ENCODE measurements at regions not wholly inside any gene's neighbourhood (a gene's known extent, or its start where the extent isn't known, plus 50 kb on each side); places are given as distances from the start of the nearest gene placed in this dataset.
A peak's percentile ranks its signal among the peaks of the same experiment; 100 is the strongest.

DNA sequence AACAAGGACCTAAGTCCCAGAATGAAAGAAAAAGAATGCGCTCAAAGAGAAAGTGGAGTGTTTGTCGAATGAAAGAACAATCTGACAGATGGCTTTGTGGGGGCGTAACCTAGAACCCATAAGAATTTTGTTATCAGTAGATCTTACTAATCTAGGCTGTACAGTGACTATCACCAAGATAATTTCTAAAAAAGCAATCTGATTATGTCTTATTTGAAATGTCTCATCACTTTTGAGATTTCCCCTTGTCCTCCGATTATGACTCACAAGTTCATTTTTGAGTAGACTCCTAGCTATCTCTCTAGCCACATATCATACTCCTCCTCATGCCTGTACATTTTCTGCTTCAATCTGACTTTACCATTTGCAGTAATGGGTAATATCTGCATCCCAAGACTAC lies 135.6 kb upstream of the SMARCA2 start:
- Histone ChIP-seq H3K27me3 (ENCODE audit: control insufficient read depth, insufficient read depth, low read length) (no peaks in the 10 kb centered on the region), H3K36me3 (ENCODE audit: control insufficient read depth, insufficient read depth, low read length) (no peaks in the 10 kb centered on the region), H3K4me3 (ENCODE audit: low read depth, low read length) (no peak overlapping the region)
- no peak for DNase-seq (ENCODE audit: low read depth)
- FAIRE-seq, result no peak
- TF ChIP-seq, protein P1, sequence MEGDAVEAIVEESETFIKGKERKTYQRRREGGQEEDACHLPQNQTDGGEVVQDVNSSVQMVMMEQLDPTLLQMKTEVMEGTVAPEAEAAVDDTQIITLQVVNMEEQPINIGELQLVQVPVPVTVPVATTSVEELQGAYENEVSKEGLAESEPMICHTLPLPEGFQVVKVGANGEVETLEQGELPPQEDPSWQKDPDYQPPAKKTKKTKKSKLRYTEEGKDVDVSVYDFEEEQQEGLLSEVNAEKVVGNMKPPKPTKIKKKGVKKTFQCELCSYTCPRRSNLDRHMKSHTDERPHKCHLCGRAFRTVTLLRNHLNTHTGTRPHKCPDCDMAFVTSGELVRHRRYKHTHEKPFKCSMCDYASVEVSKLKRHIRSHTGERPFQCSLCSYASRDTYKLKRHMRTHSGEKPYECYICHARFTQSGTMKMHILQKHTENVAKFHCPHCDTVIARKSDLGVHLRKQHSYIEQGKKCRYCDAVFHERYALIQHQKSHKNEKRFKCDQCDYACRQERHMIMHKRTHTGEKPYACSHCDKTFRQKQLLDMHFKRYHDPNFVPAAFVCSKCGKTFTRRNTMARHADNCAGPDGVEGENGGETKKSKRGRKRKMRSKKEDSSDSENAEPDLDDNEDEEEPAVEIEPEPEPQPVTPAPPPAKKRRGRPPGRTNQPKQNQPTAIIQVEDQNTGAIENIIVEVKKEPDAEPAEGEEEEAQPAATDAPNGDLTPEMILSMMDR (IDR thresholded peaks at IDR 0.05; ENCODE audit: insufficient read depth, low read length, severe bottlenecking), result no peak

DNA sequence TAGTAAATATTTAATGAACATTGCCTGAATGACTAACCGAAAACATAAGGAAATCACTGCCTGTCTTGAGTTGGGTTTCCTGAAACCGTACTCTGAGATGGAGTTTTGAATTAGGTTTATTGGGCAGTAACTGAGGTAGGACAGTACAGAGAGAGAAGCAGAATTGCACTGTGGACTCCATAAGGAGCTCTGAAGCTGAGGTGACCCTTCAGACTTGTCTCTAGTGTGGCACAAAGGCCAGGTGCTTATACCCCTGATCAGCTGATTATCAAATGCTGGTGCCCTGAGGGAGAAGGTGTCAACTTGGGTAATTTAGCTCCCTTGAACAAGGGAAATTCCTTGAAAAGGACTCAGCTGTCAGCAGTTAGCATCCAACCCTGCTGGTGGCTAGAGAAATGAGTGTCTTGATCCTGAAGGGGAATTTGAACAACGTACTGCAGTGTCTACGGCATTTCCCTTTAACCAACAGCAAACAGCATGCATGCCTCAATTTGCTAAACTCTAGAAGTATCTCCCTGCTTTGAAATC lies 135.0 kb upstream of the SMARCA2 start:
- Histone ChIP-seq H3K4me3 (ENCODE audit: low read depth, low read length) (no peak overlapping the region), H3K36me3 (ENCODE audit: control insufficient read depth, insufficient read depth, low read length) (no peaks in the 10 kb centered on the region), H3K27me3 (ENCODE audit: control insufficient read depth, insufficient read depth, low read length) (no peaks in the 10 kb centered on the region)
- TF ChIP-seq, protein P1 (IDR thresholded peaks at IDR 0.05; ENCODE audit: insufficient read depth, low read length, severe bottlenecking), result no peak
- DNase-seq (ENCODE audit: low read depth), result no peak
- no peak for FAIRE-seq

DNA sequence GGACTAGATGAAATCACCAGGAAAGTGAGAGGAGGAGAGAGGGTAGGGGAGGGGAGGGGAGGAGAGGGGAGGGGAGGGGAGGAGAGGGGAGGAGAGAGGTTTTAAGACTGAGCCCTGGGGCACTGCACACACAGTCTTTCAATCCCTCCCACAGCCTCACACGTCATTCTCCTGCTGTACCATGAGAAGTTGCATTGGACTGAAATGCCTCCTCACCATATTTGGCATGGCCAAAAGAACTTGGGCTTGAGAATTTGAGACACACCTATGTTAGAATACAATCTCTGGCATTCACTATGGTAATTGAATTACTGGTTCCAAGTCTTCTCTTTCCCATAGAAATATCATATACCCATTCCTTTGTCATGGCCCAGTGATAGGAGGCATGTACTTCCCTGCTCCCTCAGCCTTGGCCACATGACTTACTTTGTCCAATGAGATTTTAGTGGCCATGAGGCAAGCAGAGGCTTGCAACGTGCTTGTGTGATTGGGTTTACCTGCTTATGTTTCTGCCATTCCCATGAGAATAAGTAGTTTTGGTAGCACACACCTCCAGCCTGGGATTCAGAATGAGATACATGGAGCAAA lies 133.3 kb upstream of the SMARCA2 start:
- H3K36me3 ChIP-seq (ENCODE audit: control insufficient read depth, insufficient read depth, low read length), result no peaks in the 10 kb centered on the region
- FAIRE-seq, result no peak
- H3K27me3 ChIP-seq (ENCODE audit: control insufficient read depth, insufficient read depth, low read length), result no peaks in the 10 kb centered on the region
- peak; percentile 10 for DNase-seq (ENCODE audit: low read depth)
- TF ChIP-seq, protein P1 (IDR thresholded peaks at IDR 0.05; ENCODE audit: insufficient read depth, low read length, severe bottlenecking), result no peak
- H3K4me3 ChIP-seq (ENCODE audit: low read depth, low read length), result no peak overlapping the region

DNA sequence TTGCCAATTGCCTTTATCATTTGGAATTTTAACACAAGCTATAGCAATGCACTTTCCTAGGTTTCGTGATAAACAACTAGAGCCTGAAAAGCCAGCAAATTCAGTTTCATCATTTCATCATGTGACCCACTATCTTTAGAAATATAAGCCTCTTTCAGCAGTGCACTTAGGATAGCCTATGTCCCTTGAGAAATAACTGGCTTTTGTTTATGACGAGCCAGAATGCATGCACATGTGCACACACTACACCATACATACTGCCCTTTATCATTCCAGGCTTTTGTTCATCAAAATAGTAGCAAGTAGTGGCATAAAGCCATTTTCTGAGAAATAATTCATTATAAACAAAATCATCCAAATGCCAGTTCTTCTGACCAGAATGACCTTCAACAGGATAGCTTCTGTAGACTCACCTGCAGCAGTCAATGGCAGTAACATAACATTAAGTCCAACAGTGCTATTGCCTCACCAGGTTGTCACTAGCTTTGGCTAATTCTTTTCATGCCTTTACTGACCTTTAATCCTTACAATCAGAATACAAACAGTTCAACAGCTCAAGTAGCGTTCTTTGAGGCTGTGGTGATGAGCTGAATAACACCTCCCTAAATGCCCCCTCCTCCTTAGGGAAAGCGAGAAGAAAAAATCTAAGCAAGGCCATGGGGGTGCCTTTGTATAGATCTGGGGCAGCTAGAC lies 132.3 kb upstream of the SMARCA2 start:
- Histone ChIP-seq H3K27me3 (ENCODE audit: control insufficient read depth, insufficient read depth, low read length) (no peaks in the 10 kb centered on the region), H3K4me3 (ENCODE audit: low read depth, low read length) (no peak overlapping the region), H3K36me3 (ENCODE audit: control insufficient read depth, insufficient read depth, low read length) (no peaks in the 10 kb centered on the region)
- FAIRE-seq (no peak), DNase-seq (ENCODE audit: low read depth) (no peak)
- TF ChIP-seq, protein P1 (IDR thresholded peaks at IDR 0.05; ENCODE audit: insufficient read depth, low read length, severe bottlenecking), result no peak

DNA sequence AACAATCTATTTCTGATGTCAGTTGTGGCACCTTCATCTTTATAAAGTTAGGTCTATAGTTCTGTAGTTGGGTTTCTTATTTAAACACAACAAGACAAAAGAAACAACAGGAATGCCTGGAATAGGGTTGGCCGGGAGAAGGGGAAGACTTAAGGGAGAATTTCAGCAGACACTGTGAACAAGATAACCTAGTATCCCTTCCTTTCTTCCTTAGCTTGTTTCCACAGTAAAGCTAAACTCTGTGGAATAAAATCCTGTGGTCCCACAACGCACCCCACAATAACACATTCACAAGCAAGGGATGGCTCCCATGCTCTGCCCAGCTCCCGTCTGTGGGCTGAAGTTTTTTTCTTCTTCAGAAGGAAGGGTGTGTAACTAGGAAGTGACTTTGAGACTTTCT lies 124.9 kb upstream of the SMARCA2 start:
- no peak for FAIRE-seq

More for the DNA sequence above, 124.9 kb upstream of the SMARCA2 start:
- no peaks in the 10 kb centered on the region for H3K27me3 ChIP-seq (ENCODE audit: control insufficient read depth, insufficient read depth, low read length)
- H3K4me3 ChIP-seq (ENCODE audit: low read depth, low read length), result no peak overlapping the region
- TF ChIP-seq, protein P1 (IDR thresholded peaks at IDR 0.05; ENCODE audit: insufficient read depth, low read length, severe bottlenecking), result no peak
- H3K36me3 ChIP-seq (ENCODE audit: control insufficient read depth, insufficient read depth, low read length), result no peaks in the 10 kb centered on the region
- no peak for DNase-seq (ENCODE audit: low read depth)
